ENCODE measurements at regions not wholly inside any gene's neighbourhood (a gene's known extent, or its start where the extent isn't known, plus 50 kb on each side); places are given as distances from the start of the nearest gene placed in this dataset.
A peak's percentile ranks its signal among the peaks of the same experiment; 100 is the strongest.

GRCh38 chr1:229817936-229818335 is 191.9 kb downstream of the URB2 start:
- DNase-seq (ENCODE audit: low spot score), result no peak

- DNase-seq (ENCODE audit: low spot score), result no peak
Measured at GRCh38 chr1:229819091-229819490, 193.0 kb downstream of the URB2 start.

- no peak for DNase-seq (ENCODE audit: low spot score)
Measured at GRCh38 chr1:229822026-229822425, 196.0 kb downstream of the URB2 start.

- no peak for DNase-seq (ENCODE audit: low spot score)
Measured at GRCh38 chr1:229825042-229825441, 199.0 kb downstream of the URB2 start.

GRCh38 chr1:229828461-229828860 is 202.4 kb downstream of the URB2 start:
- DNase-seq (ENCODE audit: low spot score), result no peak

- DNase-seq (ENCODE audit: low spot score), result peak; percentile 40
Measured at GRCh38 chr1:229832695-229833094, 206.6 kb downstream of the URB2 start.

GRCh38 chr1:229834230-229834629 is 208.2 kb downstream of the URB2 start:
- no peak for DNase-seq (ENCODE audit: low spot score)

- DNase-seq (ENCODE audit: low spot score), result no peak
Measured at GRCh38 chr1:229835226-229835625, 209.2 kb downstream of the URB2 start.

- DNase-seq (ENCODE audit: low spot score), result no peak
Measured at GRCh38 chr1:229836324-229836723, 210.3 kb downstream of the URB2 start.

- no peak for DNase-seq (ENCODE audit: low spot score)
Measured at GRCh38 chr1:229838204-229838603, 212.2 kb downstream of the URB2 start.

GRCh38 chr1:229839800-229840199 is 213.8 kb downstream of the URB2 start:
- DNase-seq (ENCODE audit: low spot score), result no peak

GRCh38 chr1:229841230-229841629 is 215.2 kb downstream of the URB2 start:
- DNase-seq (ENCODE audit: low spot score), result no peak

- DNase-seq (ENCODE audit: low spot score), result no peak
Measured at GRCh38 chr1:229842302-229843255, 216.5 kb downstream of the URB2 start.

- peak; percentile 50 for DNase-seq (ENCODE audit: low spot score)
Measured at GRCh38 chr1:229843627-229844238, 217.7 kb downstream of the URB2 start.

- DNase-seq (ENCODE audit: low spot score), result peak; percentile 28
Measured at GRCh38 chr1:229844675-229845074, 218.6 kb downstream of the URB2 start.

GRCh38 chr1:229845410-229846138 is 219.5 kb downstream of the URB2 start:
- DNase-seq (ENCODE audit: low spot score), result no peak

GRCh38 chr1:229846351-229846750 is 220.3 kb downstream of the URB2 start:
- DNase-seq (ENCODE audit: low spot score), result no peak

- peak; percentile 60 for DNase-seq (ENCODE audit: low spot score)
Measured at GRCh38 chr1:229848752-229849677, 218.0 kb upstream of the GALNT2 start.

- no peak for DNase-seq (ENCODE audit: low spot score)
Measured at GRCh38 chr1:229851511-229851910, 215.5 kb upstream of the GALNT2 start.

- no peak for DNase-seq (ENCODE audit: low spot score)
Measured at GRCh38 chr1:229853751-229854150, 213.3 kb upstream of the GALNT2 start.

- DNase-seq (ENCODE audit: low spot score), result no peak
Measured at GRCh38 chr1:229854620-229855019, 212.4 kb upstream of the GALNT2 start.

Data from HT-29 (cell line).